Lower leg skin (tissue), 4 donors: ENCODE measurements at regions not wholly inside any gene's neighbourhood (a gene's known extent, or its start where the extent isn't known, plus 50 kb on each side); places are given as distances from the start of the nearest gene placed in this dataset.

Experiments
- DNase-seq, 2 donors: peaks; one replicate each; pipeline ENCODE4 v3.0.0-alpha.2; 2019; ENCODE audit warnings: low spot score in 2 of 2
- H3K4me3 ChIP-seq: fragments of 200-600 bp; sonication (generic); 2 replicates; pipeline ENCODE4 v1.5.1; 2017; ENCODE audit warnings: mild to moderate bottlenecking, low read depth; ENCODE audit not compliant: poor library complexity, severe bottlenecking
- POLR2A ChIP-seq, 2 donors: fragments of 450-650 bp; IDR thresholded peaks; one replicate each; pipeline ENCODE4 v1.6.1; 2016 to 2017; ENCODE audit warnings: antibody characterized with exemption in 2 of 2, mild to moderate bottlenecking in 1 of 2, moderate library complexity in 1 of 2
- WGBS, 2 donors: methylation state at CpG; one replicate each; pipeline ENCODE4 v1.1.5; 2018; 5-methylcytosine and 5-hydroxymethylcytosine counted together
- intact Hi-C: fragments of 100-400 bp; cut with DNase I; formaldehyde crosslinking; loops from one replicate; pipeline ENCODE4 v1.15.0; 2023; ENCODE audit warnings: low total_unique reads
- TF ChIP-seq, protein P1 (sequence below), 3 donors: fragments of 450-650 bp; IDR thresholded peaks; one replicate each; pipeline ENCODE4 v1.5.1; 2016; ENCODE audit warnings: antibody characterized with exemption in 3 of 3, mild to moderate bottlenecking in 3 of 3, moderate library complexity in 2 of 3

DNA sequence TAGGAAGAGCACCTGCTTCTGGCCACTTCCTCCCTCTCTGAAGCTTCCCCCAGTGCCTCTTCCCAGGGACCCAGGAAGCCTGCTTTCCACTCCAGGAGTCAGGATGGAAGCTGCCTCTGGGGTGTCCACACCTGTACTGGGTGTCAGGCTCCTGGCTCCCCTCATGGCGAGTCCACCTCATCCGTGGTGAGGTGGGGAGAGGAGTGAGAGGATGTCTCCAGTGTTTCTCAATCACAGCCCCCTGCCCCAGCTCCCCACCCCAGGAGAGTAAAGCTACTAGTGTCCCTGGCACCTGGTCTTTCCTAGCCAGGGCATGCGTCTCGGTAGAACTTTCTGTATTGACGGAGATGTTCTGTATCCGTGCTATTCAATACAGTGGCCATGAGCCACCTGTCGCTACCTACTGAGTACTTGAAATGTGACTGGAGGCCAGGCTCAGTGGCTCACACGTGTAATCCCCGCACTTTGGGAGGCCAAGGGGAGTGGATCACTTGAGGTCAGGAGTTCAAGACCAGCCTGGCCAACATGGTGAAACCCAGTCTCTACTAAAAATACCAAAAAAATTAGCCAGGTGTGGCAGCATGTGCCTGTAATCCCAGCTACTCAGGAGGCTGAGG is 171.2 kb upstream of the HAAO start:
- 91 to 92% methylated on average over 9 of the region's 9 CpGs for whole genome bisulfite sequencing, 2 donors
- no peak overlapping the region for H3K4me3 ChIP-seq
- DNase-seq: no peak
- intact Hi-C loops: no loop called here
- TF ChIP-seq, protein P1, sequence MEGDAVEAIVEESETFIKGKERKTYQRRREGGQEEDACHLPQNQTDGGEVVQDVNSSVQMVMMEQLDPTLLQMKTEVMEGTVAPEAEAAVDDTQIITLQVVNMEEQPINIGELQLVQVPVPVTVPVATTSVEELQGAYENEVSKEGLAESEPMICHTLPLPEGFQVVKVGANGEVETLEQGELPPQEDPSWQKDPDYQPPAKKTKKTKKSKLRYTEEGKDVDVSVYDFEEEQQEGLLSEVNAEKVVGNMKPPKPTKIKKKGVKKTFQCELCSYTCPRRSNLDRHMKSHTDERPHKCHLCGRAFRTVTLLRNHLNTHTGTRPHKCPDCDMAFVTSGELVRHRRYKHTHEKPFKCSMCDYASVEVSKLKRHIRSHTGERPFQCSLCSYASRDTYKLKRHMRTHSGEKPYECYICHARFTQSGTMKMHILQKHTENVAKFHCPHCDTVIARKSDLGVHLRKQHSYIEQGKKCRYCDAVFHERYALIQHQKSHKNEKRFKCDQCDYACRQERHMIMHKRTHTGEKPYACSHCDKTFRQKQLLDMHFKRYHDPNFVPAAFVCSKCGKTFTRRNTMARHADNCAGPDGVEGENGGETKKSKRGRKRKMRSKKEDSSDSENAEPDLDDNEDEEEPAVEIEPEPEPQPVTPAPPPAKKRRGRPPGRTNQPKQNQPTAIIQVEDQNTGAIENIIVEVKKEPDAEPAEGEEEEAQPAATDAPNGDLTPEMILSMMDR (IDR thresholded peaks at IDR 0.05): no peak
- no peak for TF ChIP-seq POLR2A (IDR thresholded peaks at IDR 0.05)

DNA sequence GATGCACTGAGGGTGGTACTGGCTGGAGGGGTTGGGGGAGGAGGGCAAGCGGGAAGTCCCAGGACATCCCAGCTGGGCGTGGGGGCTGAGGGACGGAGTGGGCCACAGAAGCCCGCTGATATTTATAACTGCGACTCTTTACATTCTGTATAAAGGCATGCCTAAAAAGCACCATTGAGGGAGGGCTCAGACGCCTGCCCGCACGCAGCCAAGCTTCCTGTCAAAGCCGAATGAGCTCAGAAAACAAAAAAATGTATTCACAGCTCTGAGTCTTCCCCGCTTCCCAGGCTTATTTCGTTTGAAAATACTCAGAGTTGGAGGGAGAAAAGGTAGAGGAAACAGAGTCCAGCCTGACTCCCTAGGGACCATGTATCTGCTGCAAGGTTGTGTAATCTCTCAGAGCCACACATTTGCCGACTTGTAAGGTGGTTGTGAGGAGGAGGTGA is 170.1 kb upstream of the HAAO start:
- no peak for TF ChIP-seq POLR2A (IDR thresholded peaks at IDR 0.05)
- TF ChIP-seq, protein P1 (IDR thresholded peaks at IDR 0.05): no peak
- no peak overlapping the region for H3K4me3 ChIP-seq
- WGBS, 2 donors: 27 to 36% methylated on average over 12 of the region's 12 CpGs
- DNase-seq: no peak
- intact Hi-C loops: no loop called here

DNA sequence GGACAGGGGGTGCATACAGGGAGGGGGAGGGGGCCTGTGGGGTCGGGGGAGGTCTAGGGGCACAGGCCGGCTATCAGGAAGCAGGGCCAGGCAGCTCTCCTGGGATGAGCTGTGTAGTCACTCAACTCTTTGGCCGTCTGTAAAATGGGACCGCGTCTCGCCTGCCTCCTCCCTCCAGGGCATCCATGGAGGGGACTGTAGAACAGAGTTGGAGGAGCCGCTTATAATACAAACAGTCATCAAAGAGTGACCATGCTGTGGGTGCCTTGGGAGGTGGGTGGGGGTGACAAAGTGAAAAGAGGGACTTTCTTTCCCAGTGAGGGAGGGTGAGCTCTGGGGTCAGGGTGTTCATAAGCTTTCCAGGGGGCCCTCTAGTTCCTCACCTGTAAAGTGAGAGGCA is 169.6 kb upstream of the HAAO start:
- TF ChIP-seq, protein P1 (IDR thresholded peaks at IDR 0.05): no peak
- TF ChIP-seq POLR2A (IDR thresholded peaks at IDR 0.05): no peak
- intact Hi-C loops: no loop called here
- DNase-seq: no peak
- 52 to 63% methylated on average over 7 of the region's 7 CpGs for WGBS, 2 donors
- no peak overlapping the region for H3K4me3 ChIP-seq

DNA sequence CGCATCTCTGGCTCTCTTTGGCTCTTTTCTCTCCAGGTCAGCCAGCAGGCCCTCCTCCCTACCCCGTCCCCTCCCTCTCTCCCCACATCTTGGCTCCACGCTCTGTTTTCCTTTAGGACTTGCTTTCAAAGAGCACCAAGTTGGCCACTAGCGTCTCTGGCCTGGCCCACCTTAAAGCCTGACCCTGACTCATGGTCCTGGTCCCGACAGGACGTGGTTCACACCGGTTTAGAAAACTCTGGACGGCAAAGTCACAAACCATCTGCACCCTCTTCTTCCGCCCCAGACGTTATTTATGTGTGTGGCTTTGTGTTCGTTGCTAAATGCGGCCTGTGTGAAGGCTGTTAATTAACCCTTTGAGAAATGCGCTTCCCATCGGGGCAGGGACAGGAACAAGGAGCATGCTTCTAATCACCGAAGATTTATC is 169.0 kb upstream of the HAAO start:
- no peak overlapping the region for H3K4me3 ChIP-seq
- TF ChIP-seq, protein P1 (IDR thresholded peaks at IDR 0.05): no peak
- TF ChIP-seq POLR2A (IDR thresholded peaks at IDR 0.05): no peak
- DNase-seq: peak; percentile 82 to 93
- WGBS, 2 donors: 48 to 51% methylated on average over 15 of the region's 15 CpGs
- intact Hi-C loops: no loop called here

DNA sequence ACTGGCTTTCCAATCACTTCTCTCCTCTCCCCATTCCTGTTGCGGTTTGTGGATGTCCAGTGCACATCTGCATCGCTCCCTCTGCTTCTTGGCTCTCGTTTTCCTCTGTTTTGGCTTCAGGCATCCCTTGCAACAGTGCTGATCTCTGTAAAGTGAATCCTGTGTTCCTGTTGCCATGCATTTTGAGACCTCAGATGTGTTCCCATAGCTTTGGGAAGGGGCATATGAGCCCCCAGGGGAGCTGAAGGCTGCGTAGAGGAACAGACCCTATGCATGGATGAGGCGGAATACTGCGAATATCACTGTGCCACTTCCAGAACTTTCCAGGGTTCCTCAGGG is 168.4 kb upstream of the HAAO start:
- 64 to 65% methylated on average over 6 of the region's 6 CpGs for WGBS, 2 donors
- H3K4me3 ChIP-seq: no peak overlapping the region
- no peak for DNase-seq
- intact Hi-C loops: no loop called here
- TF ChIP-seq POLR2A (IDR thresholded peaks at IDR 0.05): no peak
- TF ChIP-seq, protein P1 (IDR thresholded peaks at IDR 0.05): no peak
